NCI-H2029 treated with DMSO at 0.1 percent for 48 hours (cell line): ENCODE measurements at regions not wholly inside any gene's neighbourhood (a gene's known extent, or its start where the extent isn't known, plus 50 kb on each side); places are given as distances from the start of the nearest gene placed in this dataset.
"Not testable (repeated sequence)": the region's sequence is repeated elsewhere in the genome, so short reads cannot be mapped to it uniquely, and the experiment has no call there.

Experiments used
- DNase-seq: peaks from one replicate; lab custom pipeline; 2025; lab: John Stamatoyannopoulos, UW

DNA sequence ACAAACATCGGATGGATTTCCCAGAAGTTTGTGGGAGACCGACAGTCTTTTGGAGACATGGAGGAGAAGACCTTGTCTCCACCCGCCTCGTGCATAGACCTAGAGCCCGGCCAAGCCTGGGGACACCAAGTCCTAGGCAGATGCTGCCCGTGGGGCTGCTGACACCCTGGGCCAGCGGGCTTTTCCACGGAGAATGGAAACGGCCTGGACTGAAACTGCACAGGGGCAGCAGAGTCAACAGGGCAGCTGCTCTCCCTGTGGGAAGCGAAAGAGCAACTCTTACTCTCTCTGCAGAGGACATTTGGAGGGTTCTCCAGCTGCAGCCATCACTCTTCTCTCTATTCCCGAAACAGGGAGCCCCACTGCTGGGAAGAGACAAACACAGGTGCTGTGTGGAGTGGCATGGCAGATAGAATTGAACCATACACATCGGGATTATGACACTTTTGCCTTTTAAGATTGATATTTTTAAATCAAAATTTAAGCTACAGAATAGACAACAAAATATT, 401.2 kb downstream of the THBS2 start:
- no peak for DNase-seq

- peak; percentile 28 for DNase-seq
Measured at GRCh38 chr6:168851460-168852375, 401.9 kb downstream of the THBS2 start.

DNA sequence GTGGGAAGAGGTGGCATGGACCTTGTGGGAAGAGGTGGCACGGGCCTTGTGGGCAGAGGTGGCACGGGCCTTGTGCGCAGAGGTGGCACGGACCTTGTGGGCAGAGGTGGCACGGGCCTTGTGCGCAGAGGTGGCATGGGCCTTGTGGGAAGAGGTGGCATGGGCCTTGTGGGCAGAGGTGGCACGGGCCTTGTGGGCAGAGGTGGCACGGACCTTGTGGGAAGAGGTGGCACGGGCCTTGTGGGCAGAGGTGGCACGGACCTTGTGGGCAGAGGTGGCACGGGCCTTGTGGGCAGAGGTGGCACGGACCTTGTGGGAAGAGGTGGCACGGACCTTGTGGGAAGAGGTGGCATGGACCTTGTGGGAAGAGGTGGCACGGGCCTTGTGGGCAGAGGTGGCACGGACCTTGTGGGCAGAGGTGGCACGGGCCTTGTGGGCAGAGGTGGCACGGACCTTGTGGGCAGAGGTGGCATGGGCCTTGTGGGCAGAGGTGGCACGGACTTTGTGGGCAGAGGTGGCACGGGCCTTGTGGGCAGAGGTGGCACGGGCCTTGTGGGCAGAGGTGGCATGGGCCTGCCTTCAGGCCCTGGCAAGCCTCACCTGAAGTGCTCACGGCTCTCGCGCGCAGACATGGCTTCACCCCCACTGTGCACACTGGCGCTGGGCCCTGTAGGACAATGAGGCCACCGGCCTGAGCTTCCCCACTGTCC, 403.5 kb downstream of the THBS2 start:
- DNase-seq = not testable (repeated sequence)

GRCh38 chr6:168849459-168849858, 404.2 kb downstream of the THBS2 start:
- DNase-seq = no peak

GRCh38 chr6:168848797-168849196, 404.8 kb downstream of the THBS2 start:
- no peak for DNase-seq

- no peak for DNase-seq
Measured at GRCh38 chr6:168844821-168845609, 404.0 kb downstream of the SMOC2 start.

DNA sequence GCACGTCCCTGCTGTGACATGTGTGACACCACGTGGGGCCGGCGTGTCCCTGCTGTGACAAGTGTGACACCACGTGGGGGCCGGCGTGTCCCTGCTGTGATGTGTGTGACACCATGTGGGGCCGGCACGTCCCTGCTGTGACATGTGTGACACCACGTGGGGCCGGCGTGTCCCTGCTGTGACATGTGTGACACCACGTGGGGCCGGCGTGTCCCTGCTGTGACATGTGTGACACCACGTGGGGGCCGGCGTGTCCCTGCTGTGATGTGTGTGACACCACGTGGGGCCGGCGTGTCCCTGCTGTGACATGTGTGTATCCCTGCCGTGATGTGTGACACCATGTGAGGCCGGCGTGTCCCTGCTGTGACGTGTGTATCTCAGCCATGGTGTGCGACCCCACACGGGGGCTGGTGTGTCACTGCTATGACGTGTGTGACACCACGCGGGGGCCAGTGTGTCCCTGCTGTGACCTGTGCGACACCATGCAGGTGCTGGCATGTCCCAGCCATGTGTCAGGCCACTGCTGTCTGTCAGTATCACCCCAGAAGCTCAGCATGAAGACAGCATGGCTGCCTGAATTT, 401.7 kb downstream of the SMOC2 start:
- not testable (repeated sequence) for DNase-seq

- no peak for DNase-seq
Measured at GRCh38 chr6:168841609-168842278, 400.8 kb downstream of the SMOC2 start.

DNA sequence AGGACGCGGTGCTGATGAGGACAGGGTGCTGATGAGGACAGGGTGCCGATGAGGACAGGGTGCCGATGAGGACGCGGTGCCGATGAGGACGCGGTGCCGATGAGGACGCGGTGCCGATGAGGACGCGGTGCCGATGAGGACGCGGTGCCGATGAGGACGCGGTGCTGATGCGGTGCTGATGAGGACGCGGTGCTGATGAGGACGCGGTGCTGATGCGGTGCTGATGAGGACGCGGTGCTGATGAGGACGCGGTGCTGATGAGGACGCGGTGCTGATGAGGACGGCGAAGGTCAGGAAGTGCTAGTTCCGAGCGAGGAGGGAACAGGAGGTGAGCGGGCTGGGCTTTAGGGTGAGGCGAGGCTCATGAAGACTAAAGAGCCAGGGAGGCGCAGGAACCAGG, 399.9 kb downstream of the SMOC2 start:
- not testable (repeated sequence) for DNase-seq

GRCh38 chr6:168840299-168840698, 399.3 kb downstream of the SMOC2 start:
- not testable (repeated sequence) for DNase-seq

DNA sequence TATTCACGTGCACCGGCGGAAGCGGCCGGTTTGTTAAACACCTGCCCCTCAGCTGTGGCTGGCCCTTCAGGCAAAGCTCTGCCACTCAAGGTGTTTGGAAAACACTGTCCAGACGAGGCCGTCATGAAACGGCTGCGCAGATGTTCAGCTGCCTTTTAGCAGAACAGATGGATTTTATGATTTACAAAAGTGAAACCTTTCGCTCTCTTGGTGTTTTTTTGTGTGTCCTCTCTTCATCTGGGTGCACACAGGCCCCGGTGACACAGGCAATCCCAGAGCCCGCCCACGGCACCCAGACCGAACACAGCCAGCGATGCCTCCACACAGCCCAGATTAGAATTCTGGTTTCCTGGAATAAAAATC, 397.0 kb downstream of the SMOC2 start:
- DNase-seq = peak; percentile 52

- no peak for DNase-seq
Measured at GRCh38 chr6:168837254-168838036, 396.5 kb downstream of the SMOC2 start.

DNA sequence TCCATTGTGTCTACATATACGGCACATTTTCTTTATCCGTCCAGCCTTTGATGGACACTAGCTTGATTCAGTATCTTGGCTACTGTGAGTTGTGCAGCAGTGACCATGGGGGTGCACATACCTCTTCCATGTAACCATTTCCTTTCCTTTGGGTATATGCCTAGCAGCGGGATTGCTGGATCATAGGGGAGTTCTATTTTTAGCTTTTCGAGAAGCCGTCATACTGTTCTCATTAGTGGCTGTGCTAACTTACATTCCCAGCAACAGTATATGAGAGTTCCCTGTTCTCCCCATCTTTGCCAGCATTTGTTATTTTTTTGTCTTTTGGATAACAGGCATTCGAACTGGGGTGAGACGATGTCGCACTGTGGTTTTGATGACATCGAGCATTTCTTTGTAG, 395.0 kb downstream of the SMOC2 start:
- no peak for DNase-seq

DNA sequence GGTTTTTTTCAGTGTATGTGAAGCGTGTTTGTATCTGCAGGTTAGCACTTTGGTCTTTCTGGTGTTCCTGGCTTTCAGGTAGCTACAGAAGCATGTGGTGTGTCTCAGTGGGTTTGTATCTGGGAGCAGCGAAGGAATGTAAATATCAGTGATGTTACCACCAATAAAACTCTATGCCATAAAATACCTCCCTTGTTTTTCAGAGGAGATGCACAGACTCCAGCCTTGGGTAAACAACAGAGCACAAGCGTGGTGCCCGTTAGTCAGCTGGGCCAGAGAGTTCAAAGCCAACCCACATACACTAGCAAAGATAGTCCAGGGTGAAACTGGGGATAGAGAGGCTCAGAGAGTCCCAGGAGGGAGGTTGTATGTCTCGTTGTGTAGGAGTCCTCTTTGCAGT, 393.8 kb downstream of the SMOC2 start:
- no peak for DNase-seq

DNA sequence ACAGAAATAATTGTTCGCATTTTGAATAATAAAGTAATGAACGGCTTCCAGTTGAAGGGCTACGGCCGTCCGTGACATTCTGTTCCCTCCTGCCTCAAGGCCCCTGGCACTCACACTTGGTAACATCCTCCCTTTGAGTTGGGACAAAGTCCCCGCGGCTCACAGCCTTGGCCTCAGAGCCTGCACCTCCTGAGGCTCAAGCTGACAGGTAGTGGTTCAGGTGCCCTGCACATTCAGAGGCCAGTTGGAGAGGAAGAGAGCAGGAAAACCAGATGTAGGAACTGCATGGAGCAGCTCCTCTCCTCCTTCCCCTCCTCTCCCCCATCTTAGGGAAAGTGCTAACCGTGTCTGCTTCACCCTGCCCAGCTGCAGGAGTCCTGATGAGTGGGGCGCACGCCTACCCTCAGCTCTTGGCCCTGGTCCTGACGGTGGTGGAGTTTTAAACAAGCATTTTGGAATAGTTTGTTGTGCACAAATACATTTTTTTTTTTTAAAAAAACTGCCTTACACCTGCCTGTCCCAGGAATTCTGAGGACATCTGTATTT, 393.1 kb downstream of the SMOC2 start:
- no peak for DNase-seq

DNA sequence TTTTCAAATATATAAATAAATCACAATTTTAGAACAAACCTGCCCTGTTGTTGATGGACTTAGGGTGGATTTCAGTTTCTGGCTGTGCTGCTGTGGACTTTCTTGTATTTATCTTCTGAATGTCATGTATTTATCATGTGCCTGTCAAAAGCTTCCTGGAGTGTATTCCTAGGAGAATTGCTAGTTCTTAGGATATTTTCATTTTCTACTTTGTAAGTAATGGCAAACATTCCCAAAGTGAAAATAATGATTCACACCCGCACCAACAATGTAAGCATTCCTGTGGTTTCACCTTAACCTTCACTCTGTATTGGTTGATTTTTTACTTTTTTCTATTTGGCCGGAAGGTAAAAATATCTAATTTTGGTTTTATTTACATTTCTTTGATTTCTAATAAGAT, 387.8 kb downstream of the SMOC2 start:
- no peak for DNase-seq

DNA sequence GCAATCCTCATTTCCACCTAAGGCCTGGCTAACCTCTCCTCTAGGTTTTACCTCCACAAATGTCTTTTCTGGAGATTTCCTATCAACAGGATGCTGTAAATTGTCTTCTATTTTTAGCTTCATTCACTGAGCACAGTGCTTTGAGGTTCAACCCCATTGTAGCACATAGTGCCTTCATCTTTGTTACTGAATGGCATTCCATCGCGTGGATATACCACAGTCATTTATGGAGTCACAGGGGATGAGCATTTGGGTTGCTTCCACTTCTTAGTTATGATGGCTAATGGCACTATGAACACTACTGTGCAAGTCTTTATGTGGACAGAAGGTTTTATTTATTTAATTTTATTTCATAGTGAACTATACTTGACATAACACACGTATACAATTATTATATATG, 387.1 kb downstream of the SMOC2 start:
- DNase-seq = no peak

DNA sequence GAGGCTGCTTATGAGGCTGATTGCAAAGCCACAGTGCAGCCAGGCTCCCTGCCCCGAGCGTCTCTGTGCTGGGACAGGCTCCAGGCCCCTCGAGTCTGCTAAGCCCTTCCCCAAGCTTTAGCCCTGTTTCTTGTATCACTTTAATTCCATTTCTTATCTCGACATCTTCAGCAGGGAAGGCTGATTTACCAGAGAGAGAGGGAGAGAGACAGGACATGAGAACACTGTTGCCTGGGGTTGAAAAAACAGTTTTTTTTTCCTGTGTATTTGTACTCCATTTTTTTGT, 386.5 kb downstream of the SMOC2 start:
- DNase-seq = no peak

DNA sequence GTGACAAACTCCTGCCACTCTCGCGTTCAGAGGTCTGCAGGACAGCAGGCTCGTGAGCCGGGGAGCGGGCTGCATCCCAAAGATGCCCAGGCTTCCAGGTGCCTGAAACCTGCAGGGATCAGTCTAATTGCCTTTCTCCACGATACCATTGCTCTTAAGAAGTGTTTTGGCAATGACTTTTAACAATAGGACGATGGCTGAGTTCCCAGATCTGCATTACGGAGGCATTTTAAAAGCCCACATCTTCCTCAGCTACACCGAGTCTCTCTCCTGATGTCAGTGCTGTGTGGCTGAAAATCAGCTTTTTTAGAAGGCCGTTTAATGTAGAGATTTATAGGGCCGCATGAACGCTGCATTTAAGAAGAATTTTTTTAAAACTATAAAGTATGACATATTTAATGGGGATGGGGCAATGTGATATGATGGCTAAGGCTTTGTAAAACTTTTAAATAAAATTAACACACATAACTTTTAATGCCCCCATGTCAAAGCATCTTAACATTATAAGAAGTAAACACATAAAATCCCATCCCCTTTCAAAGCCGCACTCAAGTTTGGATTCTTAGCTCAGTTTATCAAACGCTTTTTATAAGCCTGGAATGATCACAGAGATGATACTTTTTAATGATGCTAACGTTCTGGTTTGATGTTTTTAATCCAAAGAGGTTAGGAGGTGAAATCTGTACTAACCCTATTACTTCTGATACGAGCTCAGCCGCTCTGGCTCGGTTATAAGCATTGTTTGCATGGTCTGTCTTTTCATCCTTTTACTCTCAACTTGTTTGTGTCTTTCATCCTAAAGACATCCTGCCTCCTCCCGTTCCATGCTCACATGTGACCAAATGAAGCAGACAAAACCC, 386.0 kb downstream of the SMOC2 start:
- no peak for DNase-seq

- DNase-seq = no peak
Measured at GRCh38 chr6:168826078-168826390, 385.1 kb downstream of the SMOC2 start.
